ENCODE measurements at regions not wholly inside any gene's neighbourhood (a gene's known extent, or its start where the extent isn't known, plus 50 kb on each side); places are given as distances from the start of the nearest gene placed in this dataset.
A peak's percentile ranks its signal among the peaks of the same experiment; 100 is the strongest.
"Not testable (repeated sequence)": the region's sequence is repeated elsewhere in the genome, so short reads cannot be mapped to it uniquely, and the experiment has no call there.

- DNase-seq: no peak
Measured at GRCh38 chr9:104980039-104980654, 52.2 kb upstream of the ABCA1 start.

- DNase-seq: no peak
Measured at GRCh38 chr9:104981543-104982129, 53.7 kb upstream of the ABCA1 start.

- no peak for DNase-seq
Measured at GRCh38 chr9:104982543-104982942, 54.6 kb upstream of the ABCA1 start.

- no peak for DNase-seq
Measured at GRCh38 chr9:104983491-104983890, 55.5 kb upstream of the ABCA1 start.

GRCh38 chr9:104984121-104984520, 56.2 kb upstream of the ABCA1 start:
- DNase-seq: no peak

GRCh38 chr9:104984542-104984941, 56.6 kb upstream of the ABCA1 start:
- no peak for DNase-seq

- no peak for DNase-seq
Measured at GRCh38 chr9:104984948-104985347, 57.0 kb upstream of the ABCA1 start.

- no peak for DNase-seq
Measured at GRCh38 chr9:104986096-104986495, 58.1 kb upstream of the ABCA1 start.

- DNase-seq: no peak
Measured at GRCh38 chr9:104987743-104988142, 59.8 kb upstream of the ABCA1 start.

GRCh38 chr9:104988539-104988938, 60.6 kb upstream of the ABCA1 start:
- DNase-seq: no peak

GRCh38 chr9:104991144-104991953, 63.4 kb upstream of the ABCA1 start:
- peak; percentile 63 for DNase-seq

- peak; percentile 35 for DNase-seq
Measured at GRCh38 chr9:104992659-104993058, 64.7 kb upstream of the ABCA1 start.

- DNase-seq: no peak
Measured at GRCh38 chr9:104993291-104993963, 65.5 kb upstream of the ABCA1 start.

GRCh38 chr9:104997536-104997935, 69.6 kb upstream of the ABCA1 start:
- no peak for DNase-seq

- DNase-seq: no peak
Measured at GRCh38 chr9:104999136-104999535, 71.2 kb upstream of the ABCA1 start.

GRCh38 chr9:105000529-105000928, 72.6 kb upstream of the ABCA1 start:
- not testable (repeated sequence) for DNase-seq

GRCh38 chr9:105004466-105005090, 76.6 kb upstream of the ABCA1 start:
- no peak for DNase-seq

GRCh38 chr9:105005186-105005585, 77.2 kb upstream of the ABCA1 start:
- no peak for DNase-seq

GRCh38 chr9:105006514-105006913, 78.6 kb upstream of the ABCA1 start:
- DNase-seq: no peak

- DNase-seq: no peak
Measured at GRCh38 chr9:105007143-105007542, 79.2 kb upstream of the ABCA1 start.

- DNase-seq: not testable (repeated sequence)
Measured at GRCh38 chr9:105010089-105010488, 82.1 kb upstream of the ABCA1 start.

GRCh38 chr9:105021917-105022316, 94.0 kb upstream of the ABCA1 start:
- no peak for DNase-seq

- DNase-seq: not testable (repeated sequence)
Measured at GRCh38 chr9:105022545-105022944, 94.6 kb upstream of the ABCA1 start.

Data from NCI-H2029 treated with DMSO at 0.1 percent for 48 hours (cell line).